Smooth muscle cell (in vitro differentiated cells): ENCODE measurements at regions not wholly inside any gene's neighbourhood (a gene's known extent, or its start where the extent isn't known, plus 50 kb on each side); places are given as distances from the start of the nearest gene placed in this dataset.

ENCODE experiments used
- DNase-seq: peaks from one replicate; lab custom pipeline; 2025; ENCODE audit not compliant: unreplicated experiment; lab: John Stamatoyannopoulos, UW
- H2AFZ ChIP-seq: fragments of 200-600 bp; sonication (generic); 2 replicates; pipeline ENCODE4 v1.6.0; 2016; ENCODE audit warnings: antibody characterized with exemption, low read depth, mild to moderate bottlenecking
- H3F3A ChIP-seq: fragments of 200-600 bp; sonication (generic); 2 replicates; pipeline ENCODE4 v1.6.0; 2017; ENCODE audit warnings: antibody characterized with exemption, low read depth
- H3K27ac ChIP-seq: fragments of 200-600 bp; sonication (generic); 2 replicates; pipeline ENCODE4 v1.5.1; 2016; ENCODE audit warnings: low read depth, mild to moderate bottlenecking
- H3K27me3 ChIP-seq: fragments of 200-600 bp; sonication (generic); 2 replicates; pipeline ENCODE4 v1.6.1; 2016; ENCODE audit warnings: low read depth, mild to moderate bottlenecking
- H3K36me3 ChIP-seq: fragments of 200-600 bp; sonication (generic); 2 replicates; pipeline ENCODE4 v1.5.1; 2016; ENCODE audit warnings: low read depth
- H3K4me1 ChIP-seq: fragments of 200-600 bp; sonication (generic); 2 replicates; pipeline ENCODE4 v1.5.1; 2016; ENCODE audit warnings: low read depth
- H3K4me2 ChIP-seq: fragments of 200-600 bp; sonication (generic); 2 replicates; pipeline ENCODE4 v1.6.0; 2016; ENCODE audit warnings: mild to moderate bottlenecking
- H3K4me3 ChIP-seq: fragments of 200-600 bp; sonication (generic); 2 replicates; pipeline ENCODE4 v1.5.1; 2016; ENCODE audit warnings: mild to moderate bottlenecking
- H3K79me2 ChIP-seq: fragments of 200-600 bp; sonication (generic); 2 replicates; pipeline ENCODE4 v1.6.0; 2016; ENCODE audit warnings: low read depth, mild to moderate bottlenecking
- H3K9ac ChIP-seq: fragments of 200-600 bp; sonication (generic); 2 replicates; pipeline ENCODE4 v1.6.0; 2016; ENCODE audit warnings: low read depth
- H3K9me3 ChIP-seq: fragments of 200-600 bp; sonication (generic); replicated peaks from 2 replicates; pipeline ENCODE4 v1.5.1; 2016; ENCODE audit warnings: low read depth
- H4K20me1 ChIP-seq: fragments of 200-600 bp; sonication (generic); 2 replicates; pipeline ENCODE4 v1.6.0; 2016; ENCODE audit warnings: low read depth
- CTCF ChIP-seq: fragments of 200-600 bp; sonication (generic); IDR thresholded peaks from 2 replicates; pipeline ENCODE4 v1.5.1; 2017; ENCODE audit warnings: borderline replicate concordance, mild to moderate bottlenecking, antibody characterized with exemption; ENCODE audit not compliant: insufficient read depth, poor library complexity, severe bottlenecking
- WGBS: methylation state at CpG from one replicate; pipeline ENCODE4 v1.1.7; 2016; ENCODE audit warnings: low lambda C conversion rate; 5-methylcytosine and 5-hydroxymethylcytosine counted together

GRCh38 chr5:152674403-152674802, 269.3 kb upstream of the NMUR2 start:
- no peaks in the 10 kb centered on the region for H4K20me1 ChIP-seq
- no peak for TF ChIP-seq CTCF
- no peaks in the 10 kb centered on the region for H3K27me3 ChIP-seq
- no peaks in the 10 kb centered on the region for H3K9me3 ChIP-seq
- H3F3A ChIP-seq, result no peaks in the 10 kb centered on the region
- no peak overlapping the region for H3K4me2 ChIP-seq
- no peaks in the 10 kb centered on the region for H3K79me2 ChIP-seq
- no peaks in the 10 kb centered on the region for H3K4me1 ChIP-seq
- DNase-seq, result no peak
- H3K36me3 ChIP-seq, result no peaks in the 10 kb centered on the region
- H3K9ac ChIP-seq, result no peak overlapping the region
- H3K27ac ChIP-seq, result no peak overlapping the region
- no peak overlapping the region for H2AFZ ChIP-seq
- 100% methylated on average over 1 of the region's 1 CpG for WGBS
- no peak overlapping the region for H3K4me3 ChIP-seq

- no peaks in the 10 kb centered on the region for H4K20me1 ChIP-seq
- H3K4me2 ChIP-seq, result no peak overlapping the region
- no peaks in the 10 kb centered on the region for H3K79me2 ChIP-seq
- no peak overlapping the region for H3K4me3 ChIP-seq
- no peaks in the 10 kb centered on the region for H3K4me1 ChIP-seq
- H3K9ac ChIP-seq, result no peak overlapping the region
- WGBS, result 36% methylated on average over 5 of the region's 5 CpGs
- no peaks in the 10 kb centered on the region for H3K9me3 ChIP-seq
- no peaks in the 10 kb centered on the region for H3F3A ChIP-seq
- no peak for TF ChIP-seq CTCF
- no peaks in the 10 kb centered on the region for H3K27me3 ChIP-seq
- no peak overlapping the region for H2AFZ ChIP-seq
- H3K36me3 ChIP-seq, result no peaks in the 10 kb centered on the region
- no peak overlapping the region for H3K27ac ChIP-seq
- DNase-seq, result no peak
Observed at GRCh38 chr5:152676196-152676595, 271.1 kb upstream of the NMUR2 start.

GRCh38 chr5:152683205-152683604, 278.1 kb upstream of the NMUR2 start:
- no peak for DNase-seq
- Histone ChIP-seq H3K4me2 (no peak overlapping the region), H4K20me1 (no peaks in the 10 kb centered on the region), H3K9me3 (no peaks in the 10 kb centered on the region), H3K36me3 (no peaks in the 10 kb centered on the region), H3K27me3 (no peaks in the 10 kb centered on the region), H3K4me3 (no peak overlapping the region), H3K27ac (no peak overlapping the region), H3K79me2 (no peaks in the 10 kb centered on the region), H2AFZ (no peak overlapping the region), H3K4me1 (no peaks in the 10 kb centered on the region), H3F3A (no peaks in the 10 kb centered on the region), H3K9ac (no peak overlapping the region)
- TF ChIP-seq CTCF, result no peak
- WGBS, result 87% methylated on average over 1 of the region's 1 CpG

- H3K9me3 ChIP-seq, result no peaks in the 10 kb centered on the region
- H3K4me1 ChIP-seq, result peaks cover 10% of the 10 kb centered on the region
- H4K20me1 ChIP-seq, result no peaks in the 10 kb centered on the region
- H3K4me2 ChIP-seq, result no peak overlapping the region
- no peak overlapping the region for H3K9ac ChIP-seq
- no peak for TF ChIP-seq CTCF
- H3F3A ChIP-seq, result no peaks in the 10 kb centered on the region
- no peak overlapping the region for H2AFZ ChIP-seq
- no peaks in the 10 kb centered on the region for H3K36me3 ChIP-seq
- no peak overlapping the region for H3K27ac ChIP-seq
- H3K4me3 ChIP-seq, result no peak overlapping the region
- no peaks in the 10 kb centered on the region for H3K79me2 ChIP-seq
- DNase-seq, result no peak
- WGBS, result 94% methylated on average over 4 of the region's 4 CpGs
- no peaks in the 10 kb centered on the region for H3K27me3 ChIP-seq
Observed at GRCh38 chr5:152686931-152687330, 281.9 kb upstream of the NMUR2 start.
